GM12872 (cell line): ENCODE measurements at regions not wholly inside any gene's neighbourhood (a gene's known extent, or its start where the extent isn't known, plus 50 kb on each side); places are given as distances from the start of the nearest gene placed in this dataset.

ENCODE experiments used
- TF ChIP-seq, protein P1 (sequence below): IDR thresholded peaks from 3 replicates; pipeline ENCODE4 v1.5.1; 2011; ENCODE audit warnings: low read depth, mild to moderate bottlenecking, low read length, moderate library complexity; ENCODE audit not compliant: insufficient read depth

DNA sequence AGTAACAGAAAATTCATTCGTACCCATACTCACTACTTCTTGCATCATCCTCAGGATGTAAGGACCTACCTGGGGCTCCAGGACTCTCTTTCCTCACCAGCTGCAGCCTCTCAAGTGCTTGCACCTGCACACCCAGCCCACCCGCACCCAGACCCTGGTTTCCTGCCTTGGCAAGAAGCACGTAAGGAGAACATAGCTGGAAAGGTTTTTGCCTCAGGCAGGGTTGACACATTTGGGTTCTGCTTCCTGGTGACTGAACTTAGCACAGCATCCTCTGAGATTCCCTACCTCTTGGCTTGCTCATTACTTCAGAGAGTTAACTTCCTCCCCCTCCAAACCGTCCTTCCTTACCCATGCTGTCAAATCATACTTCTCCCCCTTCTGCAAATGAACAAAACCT, 556.9 kb downstream of the CD83 start:
- TF ChIP-seq, protein P1, sequence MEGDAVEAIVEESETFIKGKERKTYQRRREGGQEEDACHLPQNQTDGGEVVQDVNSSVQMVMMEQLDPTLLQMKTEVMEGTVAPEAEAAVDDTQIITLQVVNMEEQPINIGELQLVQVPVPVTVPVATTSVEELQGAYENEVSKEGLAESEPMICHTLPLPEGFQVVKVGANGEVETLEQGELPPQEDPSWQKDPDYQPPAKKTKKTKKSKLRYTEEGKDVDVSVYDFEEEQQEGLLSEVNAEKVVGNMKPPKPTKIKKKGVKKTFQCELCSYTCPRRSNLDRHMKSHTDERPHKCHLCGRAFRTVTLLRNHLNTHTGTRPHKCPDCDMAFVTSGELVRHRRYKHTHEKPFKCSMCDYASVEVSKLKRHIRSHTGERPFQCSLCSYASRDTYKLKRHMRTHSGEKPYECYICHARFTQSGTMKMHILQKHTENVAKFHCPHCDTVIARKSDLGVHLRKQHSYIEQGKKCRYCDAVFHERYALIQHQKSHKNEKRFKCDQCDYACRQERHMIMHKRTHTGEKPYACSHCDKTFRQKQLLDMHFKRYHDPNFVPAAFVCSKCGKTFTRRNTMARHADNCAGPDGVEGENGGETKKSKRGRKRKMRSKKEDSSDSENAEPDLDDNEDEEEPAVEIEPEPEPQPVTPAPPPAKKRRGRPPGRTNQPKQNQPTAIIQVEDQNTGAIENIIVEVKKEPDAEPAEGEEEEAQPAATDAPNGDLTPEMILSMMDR = no peak

DNA sequence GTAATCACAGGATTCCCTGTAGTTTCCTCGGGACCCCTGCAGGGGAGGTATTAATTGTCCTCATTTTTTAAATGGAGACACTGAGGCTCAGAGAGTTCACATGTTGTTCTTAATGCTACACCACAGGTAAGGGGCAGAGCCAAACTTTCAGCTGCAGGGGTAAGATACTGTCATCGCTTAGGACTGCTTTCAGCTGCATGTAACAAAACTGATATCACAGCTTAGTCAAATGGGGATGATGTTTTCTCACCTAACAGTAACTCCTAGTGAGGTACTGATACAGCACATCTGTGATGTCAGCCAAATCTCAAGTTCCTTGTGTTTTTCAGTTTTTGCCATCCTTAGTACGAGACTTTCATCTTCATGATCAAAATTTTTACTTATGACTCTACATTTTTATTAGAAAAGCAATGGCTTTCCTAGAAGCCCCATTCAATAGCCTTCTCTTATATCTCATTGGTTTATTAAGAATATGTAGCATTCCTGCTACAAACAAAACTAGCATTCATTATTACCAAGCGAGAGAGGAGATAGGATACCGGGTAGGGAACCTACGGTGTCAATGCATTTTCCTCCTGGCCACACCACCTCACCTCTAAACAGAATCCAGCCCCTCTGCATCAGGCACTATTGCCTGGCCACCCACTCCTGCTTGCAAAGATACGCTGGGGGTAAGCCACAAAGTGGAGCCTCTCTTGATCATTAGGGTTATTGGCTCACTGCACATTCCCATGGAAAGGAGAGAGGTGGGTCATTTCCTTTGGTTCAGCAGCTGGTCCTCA, 557.5 kb downstream of the CD83 start:
- TF ChIP-seq, protein P1 = no peak

DNA sequence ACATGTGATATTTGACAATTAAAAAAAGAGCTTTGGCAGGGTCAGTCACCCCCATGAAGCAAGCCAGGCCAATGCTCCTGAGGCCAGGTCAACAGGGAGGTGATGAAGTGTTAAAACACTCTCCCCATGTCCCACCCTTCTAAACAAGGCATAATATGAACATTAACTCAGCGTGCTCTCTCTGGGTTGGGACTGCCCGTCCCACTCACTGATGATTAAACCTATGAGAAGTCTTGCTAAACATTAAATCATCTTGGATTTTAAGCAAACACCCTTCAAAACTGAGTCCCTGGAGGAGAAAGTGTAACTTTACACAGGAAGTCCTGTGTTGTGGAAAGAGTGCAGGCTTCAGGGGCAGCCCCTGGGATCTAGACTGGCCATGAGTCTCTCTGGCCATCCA, 558.5 kb downstream of the CD83 start:
- TF ChIP-seq, protein P1 = no peak

DNA sequence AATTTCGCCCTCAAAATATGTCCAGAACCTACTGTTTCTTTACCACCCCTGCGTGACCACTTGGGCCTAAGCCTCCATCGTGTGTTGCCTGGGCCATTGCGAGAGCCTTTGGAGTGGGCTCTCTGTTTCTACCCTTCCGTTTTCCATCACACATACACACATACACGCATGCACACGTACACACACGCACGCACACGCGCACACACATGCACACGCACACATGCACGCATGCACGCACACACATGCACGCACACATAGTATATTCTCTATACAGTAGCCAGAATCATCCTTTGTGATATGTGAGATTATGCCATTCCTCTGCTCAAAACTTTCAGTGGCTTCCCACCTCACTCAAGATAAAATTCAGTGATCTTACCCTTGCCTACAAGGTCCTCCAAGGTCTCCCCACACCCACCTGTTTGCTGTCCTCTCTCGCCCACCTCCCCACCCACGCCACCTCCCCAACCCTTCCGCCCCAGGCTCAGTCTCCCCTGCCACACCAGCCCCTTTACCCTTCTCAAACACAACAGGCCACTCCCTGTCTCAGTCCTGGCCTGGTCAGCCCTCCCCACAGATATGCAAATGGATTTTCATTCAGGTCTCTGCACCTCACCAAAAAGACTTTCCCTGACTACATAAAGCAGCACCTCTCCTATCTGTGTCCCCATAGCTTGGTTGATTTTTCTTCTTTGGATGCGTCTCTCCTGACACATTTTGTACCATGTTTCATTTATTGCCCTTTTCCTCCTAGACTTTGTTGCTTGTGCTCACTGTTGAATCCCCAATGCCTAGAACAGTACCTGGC, 559.6 kb downstream of the CD83 start:
- TF ChIP-seq, protein P1 = no peak

DNA sequence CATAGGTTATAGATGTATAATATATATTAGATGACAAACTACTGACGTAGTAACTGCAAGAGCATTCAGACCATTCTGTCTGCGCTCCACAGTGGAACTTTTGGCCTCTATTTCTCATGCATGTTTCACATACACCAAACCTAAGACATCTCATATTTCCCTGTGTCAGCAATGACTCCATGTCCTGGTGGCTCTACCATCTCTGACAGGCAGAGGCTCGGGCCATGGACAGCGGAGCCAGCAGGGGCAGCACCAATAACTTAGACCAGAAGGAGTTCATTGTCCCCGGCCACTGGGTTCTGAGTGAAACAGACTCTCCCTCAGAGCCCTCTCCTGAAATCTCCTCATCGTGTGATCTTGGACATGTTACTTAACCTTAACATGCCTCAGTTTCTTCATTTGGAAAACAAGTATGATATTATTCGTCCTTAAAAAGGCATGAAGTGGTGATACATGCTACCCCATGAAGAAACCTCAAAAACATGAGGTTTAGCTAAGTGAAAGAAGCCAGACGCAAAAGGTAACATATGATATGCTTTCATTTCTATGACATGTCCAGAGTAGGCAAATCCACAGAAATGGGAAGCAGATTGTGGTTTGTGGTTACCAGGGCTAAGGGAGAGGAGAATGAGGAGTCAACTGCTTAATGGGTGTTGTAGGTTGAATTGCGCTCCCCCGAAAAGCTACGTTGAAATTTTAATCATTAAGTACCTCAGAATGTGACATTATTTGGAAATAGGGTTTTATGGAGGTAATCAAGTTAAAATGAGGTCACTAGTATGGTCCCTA, 564.0 kb upstream of the JARID2 start:
- TF ChIP-seq, protein P1 = no peak

DNA sequence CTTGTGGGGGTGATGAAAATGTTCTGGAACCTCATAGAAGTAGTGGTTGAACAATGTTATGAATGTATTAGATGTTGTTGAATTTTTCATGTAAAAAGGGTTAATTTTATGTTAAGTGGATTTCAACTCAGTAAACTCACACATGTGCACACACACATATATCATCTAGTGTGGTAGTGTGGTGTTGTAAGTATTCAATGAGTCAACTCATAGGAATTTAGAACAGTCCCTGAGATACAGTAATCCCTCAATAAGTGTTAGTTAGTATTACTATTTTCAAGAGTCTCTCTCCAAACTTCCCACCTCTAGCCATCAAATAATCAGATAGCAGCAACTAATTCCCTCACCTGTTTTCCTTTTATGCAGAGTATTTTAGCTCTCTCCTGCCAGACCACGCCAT, 563.1 kb upstream of the JARID2 start:
- TF ChIP-seq, protein P1 = no peak

DNA sequence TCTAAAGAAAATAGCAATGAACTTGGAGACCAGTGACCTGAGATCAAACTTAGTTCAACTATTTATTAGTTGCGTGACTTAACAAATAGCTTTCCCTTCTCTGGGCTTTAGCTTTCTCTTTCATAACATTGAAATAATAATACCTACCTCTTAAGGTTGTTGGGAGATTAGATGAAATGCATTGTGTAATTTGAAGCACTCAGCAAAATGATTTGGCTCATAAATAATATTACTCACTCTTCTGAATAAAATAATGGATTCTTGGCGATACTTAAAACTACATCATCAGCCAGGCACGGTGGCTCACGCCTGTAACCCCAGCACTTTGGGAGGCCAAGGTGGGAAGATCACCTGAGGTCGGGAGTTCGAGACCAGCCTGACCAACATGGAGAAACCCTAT, 556.2 kb upstream of the JARID2 start:
- TF ChIP-seq, protein P1 = no peak
